Ovary (tissue), 3 donors: ENCODE measurements at regions not wholly inside any gene's neighbourhood (a gene's known extent, or its start where the extent isn't known, plus 50 kb on each side); places are given as distances from the start of the nearest gene placed in this dataset.
"Not testable (repeated sequence)": the region's sequence is repeated elsewhere in the genome, so short reads cannot be mapped to it uniquely, and the experiment has no call there.

ENCODE experiments used
- CTCF ChIP-seq, 3 donors: fragments of 450-650 bp in 2 of 3; fragments of 200-600 bp in 1 of 3; IDR thresholded peaks; one replicate each; pipeline versions ENCODE4 v1.5.1 to v1.8.0; 2016 to 2022; ENCODE audit warnings: antibody characterized with exemption in 3 of 3, mild to moderate bottlenecking in 1 of 3
- EP300 ChIP-seq: sonication (generic); formaldehyde crosslinking; IDR thresholded peaks from one replicate; pipeline ENCODE4 v1.6.1; 2017; ENCODE audit warnings: antibody characterized with exemption
- POLR2A ChIP-seq: fragments of 450-650 bp; IDR thresholded peaks from one replicate; pipeline ENCODE4 v1.6.1; 2017; ENCODE audit warnings: antibody characterized with exemption, mild to moderate bottlenecking, moderate library complexity
- donor health status: DM: no; HTN: no; CAD: no.

GRCh38 chr5:56372491-56372890 lies 139.4 kb upstream of the ANKRD55 start:
- not testable (repeated sequence) for TF ChIP-seq CTCF (IDR thresholded peaks at IDR 0.05); POLR2A; EP300
